ENCODE measurements at regions not wholly inside any gene's neighbourhood (a gene's known extent, or its start where the extent isn't known, plus 50 kb on each side); places are given as distances from the start of the nearest gene placed in this dataset.
A peak's percentile ranks its signal among the peaks of the same experiment; 100 is the strongest.

- DNase-seq (ENCODE audit: low read depth) = peak; percentile 53
Observed at GRCh38 chr20:16801919-16802651, 53.9 kb downstream of the OTOR start.

- DNase-seq (ENCODE audit: low read depth) = no peak
Observed at GRCh38 chr20:16802652-16802935, 54.4 kb downstream of the OTOR start.

GRCh38 chr20:16803965-16804792 lies 56.0 kb downstream of the OTOR start:
- DNase-seq (ENCODE audit: low read depth) = peak; percentile 54

GRCh38 chr20:16804793-16805187 lies 56.6 kb downstream of the OTOR start:
- no peak for DNase-seq (ENCODE audit: low read depth)

GRCh38 chr20:16806061-16806460 lies 57.9 kb downstream of the OTOR start:
- DNase-seq (ENCODE audit: low read depth) = no peak

GRCh38 chr20:16806886-16807285 lies 58.7 kb downstream of the OTOR start:
- no peak for DNase-seq (ENCODE audit: low read depth)

- DNase-seq (ENCODE audit: low read depth) = no peak
Observed at GRCh38 chr20:16808796-16809195, 60.6 kb downstream of the OTOR start.

- DNase-seq (ENCODE audit: low read depth) = no peak
Observed at GRCh38 chr20:16810216-16810615, 62.1 kb downstream of the OTOR start.

- DNase-seq (ENCODE audit: low read depth) = no peak
Observed at GRCh38 chr20:16816192-16816591, 68.0 kb downstream of the OTOR start.

GRCh38 chr20:16819483-16819882 lies 71.3 kb downstream of the OTOR start:
- DNase-seq (ENCODE audit: low read depth) = no peak

GRCh38 chr20:16821211-16822089 lies 73.3 kb downstream of the OTOR start:
- peak; percentile 54 for DNase-seq (ENCODE audit: low read depth)

GRCh38 chr20:16824664-16825063 lies 76.5 kb downstream of the OTOR start:
- DNase-seq (ENCODE audit: low read depth) = no peak

- no peak for DNase-seq (ENCODE audit: low read depth)
Observed at GRCh38 chr20:16828666-16829305, 80.6 kb downstream of the OTOR start.

- peak; percentile 53 for DNase-seq (ENCODE audit: low read depth)
Observed at GRCh38 chr20:16835690-16836089, 87.5 kb downstream of the OTOR start.

- no peak for DNase-seq (ENCODE audit: low read depth)
Observed at GRCh38 chr20:16842486-16843120, 94.4 kb downstream of the OTOR start.

GRCh38 chr20:16844406-16844805 lies 96.2 kb downstream of the OTOR start:
- DNase-seq (ENCODE audit: low read depth) = no peak

- DNase-seq (ENCODE audit: low read depth) = peak; percentile 65
Observed at GRCh38 chr20:16846006-16846405, 97.8 kb downstream of the OTOR start.

GRCh38 chr20:16848061-16848460 lies 99.9 kb downstream of the OTOR start:
- DNase-seq (ENCODE audit: low read depth) = no peak

- DNase-seq (ENCODE audit: low read depth) = no peak
Observed at GRCh38 chr20:16848526-16848925, 100.4 kb downstream of the OTOR start.

GRCh38 chr20:16860914-16861313 lies 112.8 kb downstream of the OTOR start:
- DNase-seq (ENCODE audit: low read depth) = no peak

- no peak for DNase-seq (ENCODE audit: low read depth)
Observed at GRCh38 chr20:16861708-16862107, 113.5 kb downstream of the OTOR start.

GRCh38 chr20:16863303-16863702 lies 115.1 kb downstream of the OTOR start:
- no peak for DNase-seq (ENCODE audit: low read depth)
